Panc1 (cell line): ENCODE measurements at regions not wholly inside any gene's neighbourhood (a gene's known extent, or its start where the extent isn't known, plus 50 kb on each side); places are given as distances from the start of the nearest gene placed in this dataset.

Experiments used
- ATAC-seq: fragments of 200-7000 bp; cut with Tn5 transposase; 2 replicates; pipeline ENCODE4 v1.9.1; 2020; ENCODE audit warnings: mild to moderate bottlenecking, moderate library complexity
- BruUV-seq: library from RNA; stranded (reverse); fragments of 400-500 nt; replicated peaks from 2 replicates; lab custom pipeline; 2021; lab: Mats Ljungman, UMichigan
- CTCF ChIA-PET: fragments of 300-600 bp; sonication (Branson Sonifier 250); formaldehyde crosslinking; loops from one replicate; lab custom pipeline; 2022; ENCODE audit warnings: antibody characterized with exemption; lab: Charles Lee
- POLR2A ChIA-PET: fragments of 300-600 bp; sonication (Branson Sonifier 250); formaldehyde crosslinking; loops from one replicate; lab custom pipeline; 2022; ENCODE audit warnings: antibody characterized with exemption; lab: Charles Lee
- DNase-seq: peaks from one replicate; pipeline ENCODE4 v3.0.0-alpha.2; 2010; ENCODE audit warnings: low read depth, low spot score
- H3K27ac ChIP-seq: 2 replicates; pipeline ENCODE4 v1.5.1; 2011; ENCODE audit warnings: mild to moderate bottlenecking, low read length, inconsistent platforms
- H3K27me3 ChIP-seq: fragments of 200-500 bp; sonication (Bioruptor generic); 2 replicates; pipeline ENCODE4 v1.6.0; 2014; ENCODE audit warnings: low read length, inconsistent platforms; ENCODE audit not compliant: control insufficient read depth, insufficient read depth
- H3K36me3 ChIP-seq: fragments of 200-500 bp; sonication (Bioruptor generic); 2 replicates; pipeline ENCODE4 v1.5.1; 2014; ENCODE audit warnings: inconsistent platforms, mild to moderate bottlenecking, low read length, moderate library complexity; ENCODE audit not compliant: control insufficient read depth, insufficient read depth
- H3K4me1 ChIP-seq: 2 replicates; pipeline ENCODE4 v1.5.1; 2011; ENCODE audit warnings: inconsistent platforms, mild to moderate bottlenecking, low read length, moderate library complexity; ENCODE audit not compliant: control insufficient read depth, insufficient read depth
- H3K4me3 ChIP-seq, 2 experiments: 2 replicates each; pipeline ENCODE4 v1.5.1; 2011 to 2012; ENCODE audit warnings: low read depth in 2 of 2, low read length in 2 of 2, mild to moderate bottlenecking in 2 of 2, inconsistent platforms in 1 of 2, moderate library complexity in 1 of 2
- H3K9me3 ChIP-seq: fragments of 200-500 bp; sonication (Bioruptor generic); 2 replicates; pipeline ENCODE4 v1.5.1; 2014; ENCODE audit warnings: low read depth, mild to moderate bottlenecking, inconsistent platforms, low read length, moderate library complexity; ENCODE audit not compliant: control insufficient read depth, insufficient read depth
- CTCF ChIP-seq: fragments of 450-650 bp; IDR thresholded peaks from 2 replicates; pipeline ENCODE4 v1.5.1; 2017; ENCODE audit warnings: mild to moderate bottlenecking
- POLR2AphosphoS5 ChIP-seq: IDR thresholded peaks from 2 replicates; pipeline ENCODE4 v1.6.1; 2012; ENCODE audit warnings: mild to moderate bottlenecking, low read depth, low read length, moderate library complexity
- REST ChIP-seq, 2 experiments: IDR thresholded peaks; 2 replicates each; pipeline ENCODE4 v1.6.1; 2011 to 2012; ENCODE audit warnings: low read depth in 2 of 2, control low read depth in 1 of 2, low read length in 1 of 2, mild to moderate bottlenecking in 1 of 2, moderate library complexity in 1 of 2; ENCODE audit not compliant: insufficient read depth in 1 of 2
- SIN3A ChIP-seq: IDR thresholded peaks from 2 replicates; pipeline ENCODE4 v1.6.1; 2012; ENCODE audit warnings: low read depth, mild to moderate bottlenecking, low read length, moderate library complexity, borderline replicate concordance; ENCODE audit not compliant: insufficient read depth
- TCF7L2 ChIP-seq: IDR thresholded peaks from 2 replicates; pipeline ENCODE4 v1.6.1; 2011; ENCODE audit warnings: mild to moderate bottlenecking, low read depth, low read length, inconsistent platforms
- in situ Hi-C: cut with HindIII; loops from 2 replicates; pipeline ENCODE4 v1.10.0; 2016; ENCODE audit warnings: low sequenced_read_pairs, low pct_unique_long_range_greater_than_20kb
- intact Hi-C: fragments of 100-400 bp; cut with micrococcal nuclease; formaldehyde crosslinking; loops from one replicate; pipeline ENCODE4 v1.10.0; 2022; ENCODE audit not compliant: unreplicated experiment

- TF ChIP-seq REST (IDR thresholded peaks at IDR 0.05; ENCODE audit: insufficient read depth in 1 of 2, low read depth in 2 of 2, low read length in 1 of 2) (no peak), CTCF (no peak), SIN3A (no peak), POLR2AphosphoS5 (no peak), TCF7L2 (no peak)
- H3K27ac ChIP-seq: no peak overlapping the region
- no peaks in the 10 kb centered on the region for H3K4me1 ChIP-seq
- no peak for ATAC-seq
- no peaks in the 10 kb centered on the region for H3K36me3 ChIP-seq
- intact Hi-C loops (no loop called here), in situ Hi-C loops (no loop called here)
- BruUV-seq: no TSS peak
- peaks cover 13% of the 10 kb centered on the region; the same call in 1 of the 2 replicates for H3K27me3 ChIP-seq
- no peak overlapping the region for H3K4me3 ChIP-seq
- DNase-seq: no peak
- ChIA-PET POLR2A (no interaction called here), CTCF (no interaction called here)
- no peaks in the 10 kb centered on the region for H3K9me3 ChIP-seq
Observed at GRCh38 chr2:240223631-240224030, 83.2 kb upstream of the OTOS start.

- DNase-seq: no peak
- intact Hi-C loops (no loop called here), in situ Hi-C loops (no loop called here)
- no peak for TF ChIP-seq POLR2AphosphoS5
- TF ChIP-seq CTCF: no peak
- TF ChIP-seq REST (IDR thresholded peaks at IDR 0.05; ENCODE audit: insufficient read depth in 1 of 2, low read depth in 2 of 2, low read length in 1 of 2): no peak
- no peak for TF ChIP-seq SIN3A
- no peak for TF ChIP-seq TCF7L2
- POLR2A ChIA-PET: no interaction called here
- H3K4me3 ChIP-seq: no peak overlapping the region
- BruUV-seq: no TSS peak
- ATAC-seq: no peak
- no peaks in the 10 kb centered on the region for H3K4me1 ChIP-seq
- H3K27ac ChIP-seq: no peak overlapping the region
- no peaks in the 10 kb centered on the region for H3K36me3 ChIP-seq
- CTCF ChIA-PET: no interaction called here
- peaks cover 3% of the 10 kb centered on the region; the same call in 1 of the 2 replicates for H3K9me3 ChIP-seq
- peaks cover 13% of the 10 kb centered on the region; the same call in 1 of the 2 replicates for H3K27me3 ChIP-seq
Observed at GRCh38 chr2:240224676-240225075, 84.2 kb upstream of the OTOS start.
